Breast epithelium (tissue), 3 donors: ENCODE measurements at regions not wholly inside any gene's neighbourhood (a gene's known extent, or its start where the extent isn't known, plus 50 kb on each side); places are given as distances from the start of the nearest gene placed in this dataset.

Experiments used
- CTCF ChIP-seq, 3 donors: fragments of 450-650 bp; IDR thresholded peaks; one replicate each; pipeline ENCODE4 v1.5.1; 2016 to 2017; ENCODE audit warnings: antibody characterized with exemption in 3 of 3, mild to moderate bottlenecking in 3 of 3, moderate library complexity in 3 of 3
- POLR2A ChIP-seq: fragments of 450-650 bp; IDR thresholded peaks from one replicate; pipeline ENCODE4 v1.6.1; 2016; ENCODE audit warnings: antibody characterized with exemption, mild to moderate bottlenecking, moderate library complexity

- TF ChIP-seq CTCF (IDR thresholded peaks at IDR 0.05) = no peak
- TF ChIP-seq POLR2A = no peak
Observed at GRCh38 chr3:104044002-104044401, 1322.7 kb upstream of the ALCAM start.
